Liver (tissue), 7 donors: ENCODE measurements at regions not wholly inside any gene's neighbourhood (a gene's known extent, or its start where the extent isn't known, plus 50 kb on each side); places are given as distances from the start of the nearest gene placed in this dataset.
A peak's percentile ranks its signal among the peaks of the same experiment; 100 is the strongest.

Source experiments
- DNase-seq: peaks from one replicate; pipeline ENCODE4 v3.0.0-alpha.2; 2017; ENCODE audit warnings: low spot score
- H3K27ac ChIP-seq, 2 donors: one replicate each; pipeline ENCODE4 v1.7.0; 2013; ENCODE audit warnings: inconsistent platforms in 2 of 2, low read length in 2 of 2, control low read depth in 1 of 2, low read depth in 1 of 2, mild to moderate bottlenecking in 1 of 2
- H3K27me3 ChIP-seq, 4 donors: one replicate each; pipeline versions ENCODE4 v1.6.1 to v1.7.0; 2013; ENCODE audit warnings: low read length in 3 of 4, inconsistent platforms in 1 of 4, mild to moderate bottlenecking in 1 of 4, moderate library complexity in 1 of 4; ENCODE audit not compliant: control insufficient read depth in 4 of 4, insufficient read depth in 4 of 4
- H3K36me3 ChIP-seq, 4 donors: one replicate each; pipeline versions ENCODE4 v1.6.1 to v1.7.0; 2013; ENCODE audit warnings: low read length in 3 of 4, mild to moderate bottlenecking in 3 of 4, low read depth in 1 of 4, moderate library complexity in 1 of 4; ENCODE audit not compliant: control insufficient read depth in 4 of 4, insufficient read depth in 3 of 4
- H3K4me1 ChIP-seq, 4 donors: one replicate each; pipeline versions ENCODE4 v1.6.1 to v1.7.0; 2013; ENCODE audit warnings: low read length in 3 of 4, mild to moderate bottlenecking in 3 of 4, moderate library complexity in 1 of 4; ENCODE audit not compliant: control insufficient read depth in 4 of 4, insufficient read depth in 4 of 4
- H3K4me3 ChIP-seq, 3 donors: one replicate each; pipeline versions ENCODE4 v1.6.1 to v1.7.0; 2013; ENCODE audit warnings: low read length in 3 of 3, control low read depth in 1 of 3, low read depth in 1 of 3, mild to moderate bottlenecking in 1 of 3
- H3K9ac ChIP-seq, 2 donors: one replicate each; pipeline ENCODE4 v1.7.0; 2013; ENCODE audit warnings: low read length in 2 of 2, mild to moderate bottlenecking in 2 of 2, moderate library complexity in 2 of 2, control low read depth in 1 of 2, low read depth in 1 of 2
- H3K9me3 ChIP-seq, 4 donors: one replicate each; pipeline versions ENCODE4 v1.6.1 to v1.7.0; 2013; ENCODE audit warnings: low read length in 3 of 4; ENCODE audit not compliant: control insufficient read depth in 4 of 4
- ATF3 ChIP-seq: IDR thresholded peaks from 2 replicates; pipeline ENCODE4 v1.6.1; 2016; ENCODE audit warnings: antibody characterized with exemption
- FOXA1 ChIP-seq: IDR thresholded peaks from 2 replicates; pipeline ENCODE4 v1.6.1; 2016; ENCODE audit warnings: antibody characterized with exemption
- HNF4A ChIP-seq, 2 donors: conservative IDR thresholded peaks; 2 replicates each; pipeline ENCODE4 v1.6.1; 2016; ENCODE audit warnings: antibody characterized with exemption in 2 of 2, mild to moderate bottlenecking in 2 of 2
- HNF4G ChIP-seq: IDR thresholded peaks from 2 replicates; pipeline ENCODE4 v1.6.1; 2016; ENCODE audit warnings: antibody characterized with exemption
- JUND ChIP-seq, 2 donors: IDR thresholded peaks; 2 replicates each; pipeline ENCODE4 v1.6.1; 2016; ENCODE audit warnings: antibody characterized with exemption in 2 of 2
- NR2F2 ChIP-seq: IDR thresholded peaks from 2 replicates; pipeline ENCODE4 v1.6.1; 2016; ENCODE audit warnings: antibody characterized with exemption
- RAD21 ChIP-seq, 2 donors: IDR thresholded peaks; 2 replicates each; pipeline ENCODE4 v1.6.1; 2016; ENCODE audit warnings: antibody characterized with exemption in 2 of 2, mild to moderate bottlenecking in 2 of 2
- RXRA ChIP-seq, 2 donors: IDR thresholded peaks; 2 replicates each; pipeline ENCODE4 v1.6.1; 2017 to 2018; ENCODE audit warnings: antibody characterized with exemption in 2 of 2, mild to moderate bottlenecking in 1 of 2
- SP1 ChIP-seq: IDR thresholded peaks from 2 replicates; pipeline ENCODE4 v1.6.1; 2018; ENCODE audit warnings: antibody characterized with exemption, mild to moderate bottlenecking
- TAF1 ChIP-seq: conservative IDR thresholded peaks from 2 replicates; pipeline ENCODE4 v1.6.1; 2016; ENCODE audit warnings: antibody characterized with exemption, mild to moderate bottlenecking
- YY1 ChIP-seq: IDR thresholded peaks from 2 replicates; pipeline ENCODE4 v1.6.1; 2016; ENCODE audit warnings: antibody characterized with exemption, mild to moderate bottlenecking
- ZBTB33 ChIP-seq: IDR thresholded peaks from 2 replicates; pipeline ENCODE4 v1.6.1; 2016; ENCODE audit warnings: antibody characterized with exemption
- WGBS: extraction: QIAGEN DNeasy Blood & Tissue Kit; methylation state at CpG from one replicate; pipeline ENCODE4 v1.1.7; 2013; 5-methylcytosine and 5-hydroxymethylcytosine counted together
- TF ChIP-seq, protein P1 (sequence below): IDR thresholded peaks from 2 replicates; pipeline ENCODE4 v1.6.1; 2016; ENCODE audit warnings: antibody characterized with exemption, mild to moderate bottlenecking
- TF ChIP-seq, protein P2 (sequence below): IDR thresholded peaks from 2 replicates; pipeline ENCODE4 v1.6.1; 2016; ENCODE audit warnings: antibody characterized with exemption
- donor health status: healthy.
- donor health status: healthy.
- donor health status: healthy.
- donor health status: healthy.

DNA sequence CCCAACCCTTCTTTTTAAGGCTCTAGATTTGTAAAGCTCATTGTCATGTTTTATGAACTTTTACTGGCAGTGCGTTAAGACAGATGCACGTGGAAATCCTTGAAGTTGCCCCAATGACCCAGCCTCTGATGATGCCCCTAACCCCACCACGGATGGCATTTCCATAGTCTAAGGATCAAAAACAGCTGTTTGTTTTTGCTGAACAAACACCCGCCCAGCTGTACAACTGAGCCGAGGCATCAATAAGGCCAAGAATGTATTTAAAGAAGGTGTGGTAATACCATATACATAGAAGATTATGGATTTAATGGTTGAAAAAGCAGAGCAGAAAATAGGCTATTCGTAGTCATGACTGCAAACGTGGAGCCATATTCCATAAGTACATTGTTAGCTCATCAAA lies 83.7 kb downstream of the SALL1 start:
- TF ChIP-seq TAF1, result no peak
- no peak for TF ChIP-seq JUND (IDR thresholded peaks at IDR 0.05)
- TF ChIP-seq, protein P1, sequence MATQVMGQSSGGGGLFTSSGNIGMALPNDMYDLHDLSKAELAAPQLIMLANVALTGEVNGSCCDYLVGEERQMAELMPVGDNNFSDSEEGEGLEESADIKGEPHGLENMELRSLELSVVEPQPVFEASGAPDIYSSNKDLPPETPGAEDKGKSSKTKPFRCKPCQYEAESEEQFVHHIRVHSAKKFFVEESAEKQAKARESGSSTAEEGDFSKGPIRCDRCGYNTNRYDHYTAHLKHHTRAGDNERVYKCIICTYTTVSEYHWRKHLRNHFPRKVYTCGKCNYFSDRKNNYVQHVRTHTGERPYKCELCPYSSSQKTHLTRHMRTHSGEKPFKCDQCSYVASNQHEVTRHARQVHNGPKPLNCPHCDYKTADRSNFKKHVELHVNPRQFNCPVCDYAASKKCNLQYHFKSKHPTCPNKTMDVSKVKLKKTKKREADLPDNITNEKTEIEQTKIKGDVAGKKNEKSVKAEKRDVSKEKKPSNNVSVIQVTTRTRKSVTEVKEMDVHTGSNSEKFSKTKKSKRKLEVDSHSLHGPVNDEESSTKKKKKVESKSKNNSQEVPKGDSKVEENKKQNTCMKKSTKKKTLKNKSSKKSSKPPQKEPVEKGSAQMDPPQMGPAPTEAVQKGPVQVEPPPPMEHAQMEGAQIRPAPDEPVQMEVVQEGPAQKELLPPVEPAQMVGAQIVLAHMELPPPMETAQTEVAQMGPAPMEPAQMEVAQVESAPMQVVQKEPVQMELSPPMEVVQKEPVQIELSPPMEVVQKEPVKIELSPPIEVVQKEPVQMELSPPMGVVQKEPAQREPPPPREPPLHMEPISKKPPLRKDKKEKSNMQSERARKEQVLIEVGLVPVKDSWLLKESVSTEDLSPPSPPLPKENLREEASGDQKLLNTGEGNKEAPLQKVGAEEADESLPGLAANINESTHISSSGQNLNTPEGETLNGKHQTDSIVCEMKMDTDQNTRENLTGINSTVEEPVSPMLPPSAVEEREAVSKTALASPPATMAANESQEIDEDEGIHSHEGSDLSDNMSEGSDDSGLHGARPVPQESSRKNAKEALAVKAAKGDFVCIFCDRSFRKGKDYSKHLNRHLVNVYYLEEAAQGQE, result no peak
- TF ChIP-seq YY1, result no peak
- TF ChIP-seq HNF4G, result no peak
- no peak for TF ChIP-seq ATF3
- no peak for TF ChIP-seq RXRA (IDR thresholded peaks at IDR 0.05)
- no peak for TF ChIP-seq SP1
- no peak for TF ChIP-seq RAD21 (IDR thresholded peaks at IDR 0.05)
- no peak for TF ChIP-seq ZBTB33
- TF ChIP-seq FOXA1, result no peak
- 70% methylated on average over 7 of the region's 7 CpGs for WGBS

DNA sequence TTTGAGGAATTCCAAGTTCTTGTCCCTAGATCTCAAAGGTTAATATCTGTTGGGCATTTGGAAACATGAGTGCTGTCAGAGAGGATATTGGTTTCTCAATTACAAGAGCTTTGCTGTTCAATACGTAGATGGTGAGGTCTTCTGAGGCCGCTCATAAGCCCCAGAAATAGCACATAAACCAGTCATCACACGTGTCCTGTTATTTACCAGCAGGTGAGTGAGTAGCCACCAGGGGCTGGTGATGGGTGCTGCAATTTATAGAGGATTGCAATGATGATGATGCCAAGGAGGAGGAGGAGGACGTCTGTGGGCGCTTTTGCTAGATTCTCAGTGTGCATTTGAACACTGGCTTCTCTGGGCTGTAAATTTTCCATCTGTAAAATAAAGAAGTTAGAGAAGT lies 89.0 kb downstream of the SALL1 start:
- H3K27ac ChIP-seq, result peak overlapping the region in 1 of 2 donors; percentile 34
- H3K9ac ChIP-seq, result no peak overlapping the region
- no peaks in the 10 kb centered on the region for H3K27me3 ChIP-seq
- 48% methylated on average over 5 of the region's 5 CpGs for WGBS
- H3K36me3 ChIP-seq, result no peaks in the 10 kb centered on the region
- DNase-seq, result no peak
- H3K9me3 ChIP-seq, result no peaks in the 10 kb centered on the region
- TF ChIP-seq TAF1 (no peak), RXRA (IDR thresholded peaks at IDR 0.05) (peak; percentile 32 to 67), RAD21 (IDR thresholded peaks at IDR 0.05) (peak; percentile 18 to 71), SP1 (peak; percentile 32), HNF4A (conservative IDR thresholded peaks at IDR 0.05) (peak; percentile 12 to 41)
- TF ChIP-seq, protein P2, sequence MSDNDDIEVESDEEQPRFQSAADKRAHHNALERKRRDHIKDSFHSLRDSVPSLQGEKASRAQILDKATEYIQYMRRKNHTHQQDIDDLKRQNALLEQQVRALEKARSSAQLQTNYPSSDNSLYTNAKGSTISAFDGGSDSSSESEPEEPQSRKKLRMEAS, result peak; percentile 15
- no peak overlapping the region for H3K4me3 ChIP-seq
- peaks cover 6 to 28% (median 21%) of the 10 kb centered on the region in 4 donors for H3K4me1 ChIP-seq

More for the DNA sequence above, 83.7 kb downstream of the SALL1 start:
- Histone ChIP-seq H3K9me3 (no peaks in the 10 kb centered on the region), H3K4me1 (peaks cover 0 to 3% (median 0%) of the 10 kb centered on the region in 4 donors), H3K4me3 (no peak overlapping the region), H3K27me3 (no peaks in the 10 kb centered on the region), H3K36me3 (no peaks in the 10 kb centered on the region), H3K9ac (no peak overlapping the region), H3K27ac (no peak overlapping the region)
- no peak for DNase-seq

DNA sequence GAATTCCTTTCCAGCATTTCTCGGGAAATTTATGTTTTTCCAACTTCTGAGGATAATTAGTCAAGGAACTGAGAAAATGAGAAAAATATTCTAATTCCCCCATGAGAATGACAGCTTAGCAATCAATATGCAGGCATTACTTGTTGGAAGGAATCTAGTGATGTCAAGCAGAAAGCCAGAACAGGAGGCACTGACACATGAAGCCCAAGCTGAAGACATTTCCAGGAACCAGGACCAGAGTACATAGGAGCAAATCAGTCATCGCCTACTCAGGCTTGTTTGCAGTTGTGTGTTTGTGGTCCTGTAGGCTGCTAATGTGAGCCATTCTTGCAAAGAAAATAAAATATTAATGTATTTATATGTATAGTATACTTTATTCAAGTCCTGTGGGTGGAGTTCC lies 89.7 kb downstream of the SALL1 start:
- 64% methylated on average over 2 of the region's 2 CpGs for WGBS
- H3K27me3 ChIP-seq, result no peaks in the 10 kb centered on the region
- peaks cover 6 to 35% (median 28%) of the 10 kb centered on the region in 4 donors for H3K4me1 ChIP-seq
- no peak for DNase-seq
- H3K27ac ChIP-seq, result peak overlapping the region; percentile 7 to 65
- H3K36me3 ChIP-seq, result no peaks in the 10 kb centered on the region
- no peak overlapping the region for H3K4me3 ChIP-seq
- TF ChIP-seq HNF4A (conservative IDR thresholded peaks at IDR 0.05) (peak in 1 of 2 donors; percentile 43), NR2F2 (no peak), JUND (IDR thresholded peaks at IDR 0.05) (peak in 1 of 2 donors; percentile 58)
- no peak overlapping the region for H3K9ac ChIP-seq
- H3K9me3 ChIP-seq, result no peaks in the 10 kb centered on the region
